HFFc6 (cell line): ENCODE measurements at regions not wholly inside any gene's neighbourhood (a gene's known extent, or its start where the extent isn't known, plus 50 kb on each side); places are given as distances from the start of the nearest gene placed in this dataset.

Experiments
- DNase-seq: peaks from one replicate; pipeline ENCODE4 v3.0.0-alpha.2; 2018
- H3K27ac Mint-ChIP-seq: 2 replicates; pipeline ENCODE4 v1.8.0; 2020; ENCODE audit warnings: mild to moderate bottlenecking, mixed read lengths
- H3K27me3 Mint-ChIP-seq: 2 replicates; pipeline ENCODE4 v1.8.0; 2021; ENCODE audit warnings: mild to moderate bottlenecking, moderate library complexity, mixed read lengths; ENCODE audit not compliant: insufficient read depth
- H3K36me3 Mint-ChIP-seq: 2 replicates; pipeline ENCODE4 v1.8.0; 2021; ENCODE audit warnings: low read depth, mixed read lengths
- H3K4me1 Mint-ChIP-seq: 2 replicates; pipeline ENCODE4 v1.8.0; 2020; ENCODE audit warnings: low read depth, mixed read lengths
- H3K4me3 Mint-ChIP-seq: 2 replicates; pipeline ENCODE4 v1.8.0; 2020; ENCODE audit warnings: mild to moderate bottlenecking, moderate library complexity, mixed read lengths
- H3K9me3 Mint-ChIP-seq: 2 replicates; pipeline ENCODE4 v1.8.0; 2020; ENCODE audit warnings: mild to moderate bottlenecking, mixed read lengths
- TF ChIP-seq, protein P1 (sequence below): fragments of 200-600 bp; sonication (generic); IDR thresholded peaks from 2 replicates; pipeline ENCODE4 v1.5.0; 2021; ENCODE audit warnings: antibody characterized with exemption, mild to moderate bottlenecking

DNA sequence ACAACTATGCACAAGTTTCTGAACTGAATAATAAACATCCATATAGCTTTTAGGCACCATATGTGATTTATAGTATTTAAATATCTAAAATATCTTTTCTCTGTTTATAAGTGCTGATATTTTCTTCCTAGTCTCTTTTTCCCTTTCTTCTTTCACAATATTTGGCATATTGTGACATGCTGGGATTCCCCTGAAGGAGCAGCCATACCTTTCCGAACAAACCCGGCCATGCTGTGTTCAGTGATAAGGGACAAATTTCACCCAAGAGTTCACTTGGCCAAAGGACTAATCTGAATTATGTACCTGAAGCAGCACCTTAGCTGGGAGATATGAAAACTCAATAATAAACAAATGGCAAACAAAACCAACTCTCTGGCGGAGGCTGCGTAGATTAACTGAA, 250.8 kb downstream of the RDH14 start:
- peaks cover 3% of the 10 kb centered on the region; the same call in 1 of the 2 replicates for H3K9me3 Mint-ChIP-seq
- H3K27me3 Mint-ChIP-seq: peaks cover 4% of the 10 kb centered on the region; the same call in 1 of the 2 replicates
- no peaks in the 10 kb centered on the region for H3K36me3 Mint-ChIP-seq
- no peak overlapping the region for H3K4me3 Mint-ChIP-seq
- H3K4me1 Mint-ChIP-seq: peaks cover 13% of the 10 kb centered on the region
- no peak overlapping the region for H3K27ac Mint-ChIP-seq
- no peak for DNase-seq
- TF ChIP-seq, protein P1, sequence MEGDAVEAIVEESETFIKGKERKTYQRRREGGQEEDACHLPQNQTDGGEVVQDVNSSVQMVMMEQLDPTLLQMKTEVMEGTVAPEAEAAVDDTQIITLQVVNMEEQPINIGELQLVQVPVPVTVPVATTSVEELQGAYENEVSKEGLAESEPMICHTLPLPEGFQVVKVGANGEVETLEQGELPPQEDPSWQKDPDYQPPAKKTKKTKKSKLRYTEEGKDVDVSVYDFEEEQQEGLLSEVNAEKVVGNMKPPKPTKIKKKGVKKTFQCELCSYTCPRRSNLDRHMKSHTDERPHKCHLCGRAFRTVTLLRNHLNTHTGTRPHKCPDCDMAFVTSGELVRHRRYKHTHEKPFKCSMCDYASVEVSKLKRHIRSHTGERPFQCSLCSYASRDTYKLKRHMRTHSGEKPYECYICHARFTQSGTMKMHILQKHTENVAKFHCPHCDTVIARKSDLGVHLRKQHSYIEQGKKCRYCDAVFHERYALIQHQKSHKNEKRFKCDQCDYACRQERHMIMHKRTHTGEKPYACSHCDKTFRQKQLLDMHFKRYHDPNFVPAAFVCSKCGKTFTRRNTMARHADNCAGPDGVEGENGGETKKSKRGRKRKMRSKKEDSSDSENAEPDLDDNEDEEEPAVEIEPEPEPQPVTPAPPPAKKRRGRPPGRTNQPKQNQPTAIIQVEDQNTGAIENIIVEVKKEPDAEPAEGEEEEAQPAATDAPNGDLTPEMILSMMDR: no peak

DNA sequence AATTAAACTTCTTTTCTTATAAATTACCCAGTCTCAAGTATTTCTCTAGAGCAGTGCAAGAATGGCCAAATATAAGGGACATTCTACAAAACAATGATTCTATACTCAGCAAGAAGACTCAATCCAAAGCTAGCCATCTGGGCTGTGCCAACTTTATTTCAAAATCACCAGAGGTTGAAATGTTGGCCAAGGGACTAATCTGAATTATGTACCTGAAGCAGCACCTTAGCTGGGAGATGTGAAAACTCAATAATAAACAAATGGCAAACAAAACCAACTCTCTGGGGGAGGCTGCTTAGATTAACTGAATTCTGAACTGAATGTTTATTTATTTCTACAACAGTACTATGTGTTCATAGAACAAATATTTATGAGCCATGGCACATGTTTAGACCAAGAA, 251.3 kb downstream of the RDH14 start:
- H3K4me1 Mint-ChIP-seq: peaks cover 13% of the 10 kb centered on the region
- peaks cover 4% of the 10 kb centered on the region; the same call in 1 of the 2 replicates for H3K27me3 Mint-ChIP-seq
- TF ChIP-seq, protein P1: no peak
- no peak overlapping the region for H3K27ac Mint-ChIP-seq
- H3K4me3 Mint-ChIP-seq: no peak overlapping the region
- H3K36me3 Mint-ChIP-seq: no peaks in the 10 kb centered on the region
- peaks cover 3% of the 10 kb centered on the region; the same call in 1 of the 2 replicates for H3K9me3 Mint-ChIP-seq
- no peak for DNase-seq

DNA sequence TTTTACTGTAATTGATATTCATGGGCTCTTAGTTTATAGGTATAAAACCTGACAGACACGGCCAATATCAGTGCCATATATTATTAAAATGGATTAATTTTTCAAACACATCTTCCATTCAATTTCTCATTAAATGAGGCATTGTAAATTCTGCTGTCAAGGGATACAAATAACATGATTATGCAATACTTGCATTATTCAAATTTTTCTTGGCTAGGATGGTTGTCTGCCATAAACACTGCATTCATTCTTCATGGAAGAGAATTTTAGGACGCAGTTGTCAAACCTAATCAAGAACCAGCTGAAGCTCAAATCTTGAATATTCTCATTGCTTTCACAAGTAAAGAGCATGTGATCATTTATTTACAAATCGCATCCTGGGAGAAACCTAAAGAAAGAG, 255.6 kb downstream of the RDH14 start:
- H3K27ac Mint-ChIP-seq: no peak overlapping the region
- peaks cover 21% of the 10 kb centered on the region for H3K4me1 Mint-ChIP-seq
- no peaks in the 10 kb centered on the region for H3K36me3 Mint-ChIP-seq
- TF ChIP-seq, protein P1: no peak
- H3K9me3 Mint-ChIP-seq: no peaks in the 10 kb centered on the region
- H3K4me3 Mint-ChIP-seq: no peak overlapping the region
- H3K27me3 Mint-ChIP-seq: peaks cover 4% of the 10 kb centered on the region; the same call in 1 of the 2 replicates
- DNase-seq: no peak

DNA sequence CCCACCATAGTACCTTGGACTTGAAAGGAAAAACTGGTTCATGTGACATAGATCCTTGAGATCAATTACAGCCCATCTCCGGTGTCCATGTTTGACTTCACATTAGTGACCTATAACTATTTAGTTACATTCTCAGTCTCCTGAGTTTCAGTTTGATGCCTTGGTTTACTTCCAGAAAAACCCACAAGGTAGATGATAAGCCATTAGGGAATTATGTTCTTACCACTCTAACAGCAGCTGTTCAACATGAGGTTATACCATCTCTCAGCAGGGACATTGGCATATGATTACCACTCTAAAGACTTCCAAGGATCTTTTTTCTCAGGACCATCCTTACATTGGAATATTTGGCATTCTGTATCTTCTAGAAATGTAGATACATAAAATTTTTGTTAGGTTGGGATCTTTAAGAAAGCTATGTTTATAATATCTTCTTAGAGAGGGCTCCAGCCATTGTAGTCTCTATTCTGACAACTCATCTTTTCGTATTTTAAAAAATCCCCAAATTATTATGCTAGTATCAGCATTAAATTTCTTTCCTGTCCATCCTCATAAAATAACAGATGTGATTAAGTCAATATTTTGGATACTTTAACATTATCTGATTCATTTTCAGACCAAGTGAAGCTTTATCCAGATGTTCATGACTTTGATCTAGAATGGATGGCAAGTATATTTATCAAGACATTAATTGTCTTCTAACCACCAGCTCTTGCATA, 258.9 kb downstream of the RDH14 start:
- Mint-ChIP-seq H3K36me3 (no peaks in the 10 kb centered on the region), H3K27ac (no peak overlapping the region), H3K4me3 (no peak overlapping the region), H3K9me3 (no peaks in the 10 kb centered on the region), H3K4me1 (peaks cover 43% of the 10 kb centered on the region), H3K27me3 (peaks cover 4% of the 10 kb centered on the region; the same call in 1 of the 2 replicates)
- TF ChIP-seq, protein P1: no peak
- DNase-seq: no peak

DNA sequence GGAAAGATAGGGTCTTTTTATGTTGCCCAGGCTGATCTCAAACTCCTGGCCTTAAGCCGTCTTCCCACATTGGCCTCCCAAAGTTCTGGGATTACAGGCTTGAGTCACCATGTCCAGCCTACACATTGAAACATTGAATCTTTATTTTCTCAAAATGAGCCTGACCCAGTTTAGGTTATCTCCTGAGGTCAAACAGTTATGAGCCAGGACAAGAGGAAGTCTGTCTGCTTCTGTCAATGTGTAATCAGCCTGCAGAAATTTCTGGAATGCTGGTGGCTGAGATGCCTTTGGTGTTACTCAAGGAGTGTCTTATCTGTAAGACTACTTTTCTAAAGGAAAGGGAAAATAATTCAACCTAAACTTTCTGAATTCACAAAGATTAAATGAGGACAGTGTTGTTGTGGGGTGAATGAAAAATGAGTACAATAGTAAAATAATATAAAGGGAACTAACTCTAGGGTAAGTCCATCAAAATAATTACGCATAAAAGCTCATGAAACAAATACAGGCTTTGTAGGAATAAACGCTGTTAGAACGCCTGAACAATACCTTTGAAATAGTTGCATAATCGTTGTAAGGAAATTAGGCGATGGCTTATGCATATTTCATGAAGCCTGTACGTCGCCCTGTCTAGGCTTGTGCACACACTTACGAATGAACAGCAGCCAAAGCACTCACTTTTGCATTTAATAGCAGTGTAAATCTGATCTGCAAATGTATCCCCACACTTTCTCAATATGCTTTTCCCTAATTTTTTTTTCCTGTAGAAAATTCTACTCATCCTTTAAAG, 260.8 kb downstream of the RDH14 start:
- no peaks in the 10 kb centered on the region for H3K9me3 Mint-ChIP-seq
- H3K4me1 Mint-ChIP-seq: peaks cover 43% of the 10 kb centered on the region
- H3K4me3 Mint-ChIP-seq: peak overlapping the region; percentile 62
- TF ChIP-seq, protein P1: no peak
- DNase-seq: peak; percentile 84
- peak overlapping the region; percentile 57 for H3K27ac Mint-ChIP-seq
- no peaks in the 10 kb centered on the region for H3K36me3 Mint-ChIP-seq
- H3K27me3 Mint-ChIP-seq: no peaks in the 10 kb centered on the region
